Muscle of back (tissue), 3 donors: ENCODE measurements at regions not wholly inside any gene's neighbourhood (a gene's known extent, or its start where the extent isn't known, plus 50 kb on each side); places are given as distances from the start of the nearest gene placed in this dataset.

Source experiments
- DNase-seq, 3 donors: peaks; one replicate each; pipeline versions ENCODE4 v3.0.0 to v3.0.0-alpha.2; 2013

DNA sequence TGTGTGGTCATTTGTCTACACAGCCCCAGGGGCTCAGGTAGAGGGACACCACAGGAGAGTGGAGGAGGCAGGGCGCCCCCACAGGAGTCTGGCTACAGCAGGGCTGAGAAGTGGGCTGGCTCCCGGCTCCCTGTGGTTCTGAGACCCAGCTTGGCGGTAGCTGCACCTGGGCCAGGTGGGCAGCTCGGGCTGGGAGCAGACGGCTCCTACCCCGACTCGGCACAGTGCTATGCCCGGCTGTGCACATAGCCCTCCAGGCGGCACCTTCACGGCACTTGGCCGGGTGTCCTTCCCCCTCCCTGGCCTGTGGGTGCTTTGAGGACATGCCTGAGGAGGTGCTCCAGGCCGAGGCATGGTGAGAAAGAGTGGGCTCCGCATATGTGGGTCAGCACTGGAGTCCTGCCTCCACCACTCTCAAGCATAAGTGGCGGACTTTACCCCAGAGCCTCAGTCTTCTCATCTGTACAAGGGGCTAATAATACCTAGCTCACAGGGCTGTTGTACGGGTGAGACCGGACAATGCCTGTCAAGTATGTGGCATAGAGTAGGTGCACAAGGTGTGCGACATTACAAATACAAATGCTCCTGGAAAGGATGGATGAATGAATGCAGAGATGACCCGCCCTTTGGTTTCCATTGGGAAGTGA lies 50.1 kb upstream of the JPH3 start:
- DNase-seq, result no peak

DNA sequence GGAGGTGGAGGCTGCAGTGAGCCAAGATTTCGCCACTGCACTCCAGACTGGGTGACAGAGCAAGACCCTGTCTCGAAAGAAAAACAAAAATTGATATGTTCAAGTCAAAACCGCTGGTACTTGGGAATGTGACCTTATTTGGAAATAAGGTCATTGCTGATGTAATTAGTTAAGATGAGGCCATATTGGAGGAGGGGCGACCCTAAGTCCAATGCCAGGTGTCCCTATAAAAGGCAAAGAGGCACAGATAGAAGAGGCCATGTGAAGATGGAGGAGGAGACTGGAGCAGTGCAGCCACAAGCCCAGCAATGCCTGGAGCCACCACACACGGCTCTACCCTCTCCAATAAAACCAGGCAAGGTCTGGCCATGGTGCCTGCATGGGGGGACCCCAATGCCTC lies 50.8 kb upstream of the JPH3 start:
- no peak for DNase-seq

DNA sequence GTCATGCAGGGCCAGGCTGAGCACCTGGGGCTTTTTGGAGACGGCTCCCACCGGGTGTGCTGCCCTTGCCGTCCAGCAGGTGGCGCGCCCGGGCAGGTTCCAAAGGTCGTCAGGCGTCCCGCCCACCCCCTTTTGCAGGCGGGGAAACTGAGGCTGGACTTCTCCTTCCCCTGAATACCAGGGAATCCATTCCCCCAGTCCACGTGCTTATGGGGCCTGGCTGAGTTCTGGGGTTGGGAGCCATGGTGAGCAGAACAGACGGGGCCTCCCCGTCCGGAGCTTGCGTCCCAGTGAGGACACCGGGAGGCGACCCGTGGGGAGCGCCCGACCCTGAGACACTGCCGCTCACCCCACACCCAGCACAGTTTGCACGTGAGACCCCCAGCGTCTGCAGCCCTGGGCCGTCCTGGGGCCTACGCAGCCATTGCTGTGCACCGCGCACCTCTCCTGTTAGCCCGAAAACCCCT lies 51.8 kb upstream of the JPH3 start:
- DNase-seq, result peak in 2 of 3 donors; percentile 31 to 42

- DNase-seq, result no peak
These were observed 52.4 kb upstream of the JPH3 start for GRCh38 chr16:87549627-87550494.

GRCh38 chr16:87548046-87548445 lies 54.3 kb upstream of the JPH3 start:
- DNase-seq, result no peak

GRCh38 chr16:87543436-87544191 lies 50.8 kb upstream of the ZCCHC14 start:
- DNase-seq, result peak in 1 of 3 donors; percentile 38

DNA sequence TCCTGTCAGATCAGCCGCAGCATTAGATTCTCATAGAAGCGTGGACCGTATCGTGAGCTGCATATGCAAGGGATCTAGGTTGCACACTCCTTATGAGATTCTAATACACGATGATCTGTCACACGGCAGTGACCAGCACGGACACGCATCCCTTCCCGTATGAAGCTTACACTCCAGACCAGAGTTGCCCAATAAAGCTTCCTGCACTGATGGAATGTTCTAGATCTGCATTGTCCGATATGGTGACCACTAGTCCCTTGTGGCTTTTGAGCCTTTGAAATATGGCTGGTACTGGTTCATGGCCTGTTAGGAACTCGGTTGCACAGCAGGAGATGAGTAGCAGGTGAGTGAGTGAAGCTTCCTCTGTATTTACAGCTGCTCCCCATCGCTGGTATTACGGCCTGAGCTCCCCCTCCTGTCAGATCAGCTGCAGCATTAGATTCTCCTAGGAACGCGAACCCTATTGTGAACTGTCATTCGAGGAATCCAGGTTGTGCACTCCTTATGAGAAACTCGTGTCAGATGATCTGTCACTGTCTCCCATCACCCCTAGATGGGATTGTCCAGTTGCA lies 49.8 kb upstream of the ZCCHC14 start:
- no peak for DNase-seq
